ENCODE measurements at regions not wholly inside any gene's neighbourhood (a gene's known extent, or its start where the extent isn't known, plus 50 kb on each side); places are given as distances from the start of the nearest gene placed in this dataset.
A peak's percentile ranks its signal among the peaks of the same experiment; 100 is the strongest.

DNA sequence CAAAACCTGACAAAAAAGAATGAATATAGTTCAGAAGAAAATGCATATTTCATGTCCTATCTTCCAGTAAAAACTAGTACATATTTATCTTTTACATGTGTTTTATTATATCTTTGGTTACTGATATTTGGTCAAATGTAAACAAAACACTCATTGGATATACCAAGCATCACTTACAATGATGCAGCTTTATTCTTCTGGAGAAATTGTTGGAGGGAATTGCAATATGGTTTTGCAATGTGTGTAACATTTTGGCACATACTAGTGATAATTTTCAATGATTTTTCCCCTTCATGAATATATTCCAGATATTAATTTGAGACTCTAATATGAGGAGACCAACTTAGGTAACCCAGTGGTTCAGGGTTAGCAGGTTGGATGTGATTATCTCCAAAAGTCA lies 146.1 kb downstream of the ZC3H11B start:
- no peaks in the 10 kb centered on the region for H3K36me3 Mint-ChIP-seq
- no peaks in the 10 kb centered on the region for H3K9me3 Mint-ChIP-seq
- H3K27ac Mint-ChIP-seq, result no peak overlapping the region
- DNase-seq (ENCODE audit: low spot score in 2 of 2), result no peak
- H3K4me1 Mint-ChIP-seq, result no peaks in the 10 kb centered on the region
- ATAC-seq, result no peak
- no peak overlapping the region for H3K4me3 Mint-ChIP-seq

DNA sequence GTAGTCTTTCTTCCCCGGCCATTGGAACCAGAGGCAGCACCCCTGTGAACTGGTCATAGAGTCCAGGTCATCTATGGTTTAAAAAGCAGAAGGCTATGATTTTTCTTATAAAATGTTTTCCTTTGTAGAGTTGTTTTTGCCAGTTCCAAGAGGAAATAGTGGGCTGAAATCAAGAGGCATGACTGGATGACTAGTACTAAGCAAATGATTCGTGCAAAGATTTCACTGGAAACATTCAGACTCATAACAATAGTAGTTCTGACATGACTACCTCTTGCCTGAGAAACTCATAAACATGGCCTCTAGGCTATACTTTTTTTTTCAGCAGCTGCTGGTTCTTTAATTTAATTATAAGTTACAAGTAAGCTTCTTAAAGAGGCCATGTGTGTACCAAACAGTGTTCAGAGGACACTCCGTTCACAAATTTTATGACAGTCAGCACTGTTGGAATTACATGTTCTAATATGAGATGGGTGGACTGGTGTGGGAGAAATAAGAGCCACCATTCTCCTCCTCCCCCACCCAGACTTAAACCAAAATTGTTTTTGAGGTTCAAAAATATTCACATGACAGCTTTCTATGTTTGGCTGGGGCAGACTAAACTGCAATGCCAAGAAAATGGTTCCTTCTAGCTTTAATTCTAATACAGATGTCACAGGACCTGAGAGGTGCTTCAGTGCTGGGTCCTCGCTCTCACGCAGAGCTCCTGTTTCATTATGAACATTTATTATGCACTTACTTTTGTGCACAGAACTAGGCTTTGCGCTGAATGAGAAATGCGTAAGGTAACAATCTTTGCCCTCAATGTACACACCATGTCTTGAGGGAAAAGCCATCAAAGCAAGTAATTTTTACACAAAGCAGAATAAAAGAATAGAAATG lies 147.5 kb downstream of the ZC3H11B start:
- Mint-ChIP-seq H3K4me3 (no peak overlapping the region), H3K36me3 (no peaks in the 10 kb centered on the region)
- no peak for DNase-seq (ENCODE audit: low spot score in 2 of 2)

DNA sequence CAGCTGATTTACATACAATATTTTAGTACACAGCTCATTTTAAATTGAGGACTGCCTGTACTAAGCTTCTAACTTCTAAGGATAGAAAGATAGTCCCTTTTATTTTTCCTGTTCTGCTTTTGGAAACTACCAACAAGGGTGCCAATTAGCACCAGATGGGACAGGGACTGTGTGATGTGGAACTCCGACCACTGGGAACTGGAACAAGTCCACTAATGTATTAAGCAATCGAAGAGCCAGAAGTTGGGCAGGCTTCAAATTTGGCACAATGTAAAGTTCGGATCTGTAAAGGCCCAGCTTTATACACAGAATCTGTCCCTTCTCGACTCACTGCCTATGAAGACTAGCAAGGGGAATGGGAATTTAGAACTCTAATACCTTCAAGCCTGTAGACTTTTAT lies 149.3 kb downstream of the ZC3H11B start:
- DNase-seq (ENCODE audit: low spot score in 2 of 2) (no peak), ATAC-seq (no peak)
- H3K27ac Mint-ChIP-seq, result no peak overlapping the region
- H3K36me3 Mint-ChIP-seq, result no peaks in the 10 kb centered on the region
- H3K4me3 Mint-ChIP-seq, result no peak overlapping the region
- H3K9me3 Mint-ChIP-seq, result no peaks in the 10 kb centered on the region
- no peaks in the 10 kb centered on the region for H3K4me1 Mint-ChIP-seq

More for the DNA sequence above, 147.5 kb downstream of the ZC3H11B start:
- H3K27ac Mint-ChIP-seq, result peak overlapping the region; percentile 66
- H3K4me1 Mint-ChIP-seq, result no peaks in the 10 kb centered on the region
- ATAC-seq, result peak; percentile 81
- H3K9me3 Mint-ChIP-seq, result no peaks in the 10 kb centered on the region

DNA sequence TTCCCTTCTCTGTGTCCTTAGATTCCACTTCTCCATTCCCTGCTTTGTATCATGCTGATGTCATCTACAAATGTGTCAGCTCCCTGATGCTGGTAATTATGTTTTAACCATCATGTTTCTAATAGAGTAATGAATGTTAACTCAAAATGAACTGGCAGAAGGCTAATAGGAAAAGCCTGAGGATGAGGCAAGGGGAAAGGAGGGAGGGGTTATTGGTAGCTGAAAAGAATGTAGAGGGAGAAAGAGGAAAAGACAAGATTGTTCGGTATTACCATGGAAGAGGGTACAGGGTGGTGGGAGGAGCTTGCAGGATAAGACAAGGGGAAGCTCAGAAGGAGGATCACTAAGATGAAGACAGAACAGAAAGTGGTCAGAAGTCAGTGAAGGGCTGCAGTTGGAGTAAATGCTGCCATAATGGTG lies 150.9 kb downstream of the ZC3H11B start:
- H3K4me3 Mint-ChIP-seq, result no peak overlapping the region
- no peak for DNase-seq (ENCODE audit: low spot score in 2 of 2)
- H3K4me1 Mint-ChIP-seq, result no peaks in the 10 kb centered on the region
- ATAC-seq, result no peak
- H3K27ac Mint-ChIP-seq, result no peak overlapping the region
- no peaks in the 10 kb centered on the region for H3K9me3 Mint-ChIP-seq
- no peaks in the 10 kb centered on the region for H3K36me3 Mint-ChIP-seq

DNA sequence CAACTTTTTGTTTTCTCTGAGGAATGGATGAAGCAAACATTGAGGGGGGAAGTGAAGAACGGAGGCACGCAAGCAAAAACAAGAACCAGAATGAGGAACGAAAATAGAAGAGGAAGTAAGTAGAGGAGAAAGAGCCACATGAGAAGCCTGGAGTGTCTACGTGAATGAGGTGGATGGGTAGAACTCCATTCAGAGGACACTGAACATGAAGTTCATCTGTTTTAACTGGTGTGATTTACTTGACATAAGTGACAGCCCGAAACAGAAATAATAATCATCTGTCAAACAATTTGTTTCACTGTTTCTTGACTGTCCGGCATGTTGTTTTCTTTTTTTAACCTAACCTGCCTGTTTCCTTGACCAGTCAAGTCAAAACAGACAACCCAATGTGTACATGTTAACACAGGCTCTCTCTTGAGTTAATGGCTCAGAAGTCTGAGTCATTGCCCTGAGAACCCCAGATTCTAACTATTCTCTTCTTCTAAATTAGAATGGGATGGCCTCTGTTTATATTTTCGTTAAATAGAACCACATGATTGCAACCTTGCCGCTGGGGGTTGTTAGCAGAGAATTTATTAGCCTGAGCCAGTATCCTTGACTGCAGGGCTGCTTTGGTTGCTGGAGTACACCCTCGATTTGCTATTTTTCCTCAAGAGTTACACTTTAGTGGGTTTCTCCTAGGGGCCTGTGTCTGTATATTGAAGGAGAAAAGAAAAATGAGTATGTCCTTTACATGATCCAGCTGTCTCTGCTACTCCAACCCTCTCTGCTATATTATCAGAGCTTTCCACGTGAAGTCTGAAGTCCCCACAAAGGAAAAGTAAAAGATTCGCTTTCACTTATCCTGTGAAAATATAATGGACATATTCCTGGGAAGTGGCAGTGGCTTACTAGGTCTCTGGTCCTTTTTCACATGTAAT lies 151.7 kb downstream of the ZC3H11B start:
- no peaks in the 10 kb centered on the region for H3K36me3 Mint-ChIP-seq
- no peak for ATAC-seq
- no peak for DNase-seq (ENCODE audit: low spot score in 2 of 2)
- no peak overlapping the region for H3K27ac Mint-ChIP-seq
- H3K9me3 Mint-ChIP-seq, result no peaks in the 10 kb centered on the region
- H3K4me3 Mint-ChIP-seq, result no peak overlapping the region
- H3K4me1 Mint-ChIP-seq, result no peaks in the 10 kb centered on the region

DNA sequence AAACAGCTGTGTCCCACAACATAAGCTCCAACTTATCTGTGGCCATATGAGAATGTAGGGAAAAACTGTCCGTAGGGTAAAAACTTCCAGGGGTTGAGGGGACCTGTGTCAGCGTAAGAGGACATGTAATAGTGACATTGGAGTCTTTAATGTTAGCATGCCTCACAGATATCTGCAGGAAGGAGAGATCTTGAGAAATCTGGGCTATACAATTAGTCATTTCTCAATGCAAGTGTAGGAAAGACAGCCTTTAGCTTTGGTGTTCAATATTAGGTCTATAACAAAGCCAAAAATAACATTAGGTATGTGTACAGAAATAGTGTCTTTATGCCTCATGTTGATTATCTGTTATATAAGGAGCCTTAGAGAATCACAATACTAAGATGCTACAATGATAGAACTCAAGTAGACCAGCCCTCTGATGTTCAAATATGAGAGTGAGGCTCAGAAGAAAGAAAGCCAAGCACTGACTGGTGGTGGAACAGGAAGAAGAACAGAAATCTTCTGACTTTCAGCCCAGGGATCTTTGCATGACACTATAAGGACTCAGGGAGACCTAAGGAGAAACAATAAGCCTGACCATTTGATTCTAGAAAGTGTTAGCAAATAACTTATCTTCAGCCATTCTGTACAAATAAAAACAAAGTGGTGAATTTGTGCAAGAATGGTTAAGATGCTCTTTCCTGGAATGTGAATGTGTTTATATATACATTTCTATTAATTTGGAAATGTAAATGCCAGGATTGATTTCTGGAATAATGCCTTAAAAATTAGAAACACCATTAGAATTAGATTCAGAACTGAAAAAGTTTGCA lies 152.6 kb downstream of the ZC3H11B start:
- Mint-ChIP-seq H3K4me3 (no peak overlapping the region), H3K4me1 (no peaks in the 10 kb centered on the region), H3K36me3 (no peaks in the 10 kb centered on the region), H3K27ac (no peak overlapping the region), H3K9me3 (no peaks in the 10 kb centered on the region)
- DNase-seq (ENCODE audit: low spot score in 2 of 2) (no peak), ATAC-seq (no peak)

DNA sequence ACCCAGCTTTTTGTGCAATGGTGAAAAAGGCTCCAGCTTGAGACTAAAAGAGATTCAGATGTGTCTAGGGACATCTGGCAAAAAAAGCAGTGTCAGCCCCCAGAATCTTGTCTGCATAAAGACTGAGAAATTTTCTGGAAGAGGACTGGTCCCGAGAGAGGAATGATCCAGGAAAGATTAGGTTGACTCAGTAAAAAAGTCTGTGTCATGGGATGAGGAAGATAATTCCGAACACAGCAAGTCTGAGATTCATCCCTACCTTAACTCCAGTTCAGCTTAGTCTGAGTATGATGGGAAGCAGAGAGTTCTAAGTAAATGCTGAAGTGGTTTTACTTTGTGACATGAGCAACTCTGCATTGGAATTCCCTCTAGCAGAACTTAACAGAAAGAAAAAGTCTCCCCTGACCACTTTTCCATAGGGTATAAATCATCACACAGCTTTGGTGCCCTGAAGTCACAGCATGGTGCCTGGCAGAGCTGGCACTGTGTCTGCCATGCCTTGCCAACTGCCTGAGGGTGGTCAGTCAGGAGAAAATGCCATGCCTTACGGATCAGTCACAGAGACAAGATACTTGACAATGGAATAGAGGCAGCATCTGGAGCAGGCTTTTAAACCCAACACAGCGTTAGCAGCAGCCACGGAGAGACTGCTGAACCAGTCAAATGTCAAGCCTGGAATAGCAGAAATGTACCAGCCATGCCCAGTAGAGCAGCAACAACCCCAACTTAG lies 153.4 kb downstream of the ZC3H11B start:
- Mint-ChIP-seq H3K4me1 (no peaks in the 10 kb centered on the region), H3K9me3 (no peaks in the 10 kb centered on the region), H3K4me3 (no peak overlapping the region), H3K27ac (no peak overlapping the region), H3K36me3 (no peaks in the 10 kb centered on the region)
- ATAC-seq (no peak), DNase-seq (ENCODE audit: low spot score in 2 of 2) (no peak)

DNA sequence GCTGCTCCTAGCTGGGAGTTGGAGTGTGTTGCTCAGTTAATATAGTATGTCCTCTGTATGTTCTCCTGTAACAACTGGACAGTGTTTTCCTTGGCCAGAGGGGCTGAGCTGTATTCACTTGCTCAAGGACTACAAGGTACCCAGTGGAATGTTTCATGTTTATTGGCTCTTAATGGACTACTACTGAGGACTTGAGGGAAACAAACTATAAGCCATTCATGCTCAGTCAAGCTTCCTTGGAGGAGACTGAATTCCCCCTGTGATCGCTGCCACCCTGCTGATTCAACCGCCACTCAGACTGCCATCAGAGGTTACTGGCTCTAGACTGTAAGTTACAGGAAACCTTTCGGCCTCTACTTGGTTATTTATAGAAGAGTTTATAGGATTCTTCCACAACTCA lies 166.6 kb downstream of the ZC3H11B start:
- DNase-seq (ENCODE audit: low spot score in 2 of 2) (no peak), ATAC-seq (no peak)
- no peaks in the 10 kb centered on the region for H3K4me1 Mint-ChIP-seq
- H3K4me3 Mint-ChIP-seq, result no peak overlapping the region
- no peaks in the 10 kb centered on the region for H3K36me3 Mint-ChIP-seq
- H3K27ac Mint-ChIP-seq, result no peak overlapping the region
- H3K9me3 Mint-ChIP-seq, result peaks cover 2% of the 10 kb centered on the region

DNA sequence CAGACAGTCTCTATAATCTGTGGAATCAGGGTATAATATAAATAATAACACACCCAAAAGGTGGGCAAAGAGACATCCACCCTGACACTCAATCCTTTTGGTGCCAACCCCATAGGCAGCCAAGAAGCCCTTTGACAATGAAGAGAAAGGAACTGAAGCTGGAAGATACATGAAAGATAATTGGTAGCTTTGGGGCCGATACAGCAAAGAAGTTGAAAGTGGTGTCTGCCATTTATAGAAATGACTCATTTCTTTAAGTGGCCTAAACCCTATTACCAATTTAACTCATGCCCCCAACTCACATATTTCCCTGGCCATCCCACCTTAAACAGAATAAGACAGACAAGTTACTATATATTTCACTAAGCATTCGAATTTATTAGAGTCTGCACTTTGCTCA lies 167.0 kb downstream of the ZC3H11B start:
- Mint-ChIP-seq H3K36me3 (no peaks in the 10 kb centered on the region), H3K9me3 (peaks cover 2% of the 10 kb centered on the region), H3K4me3 (no peak overlapping the region), H3K4me1 (no peaks in the 10 kb centered on the region), H3K27ac (no peak overlapping the region)
- no peak for ATAC-seq
- DNase-seq (ENCODE audit: low spot score in 2 of 2), result no peak

DNA sequence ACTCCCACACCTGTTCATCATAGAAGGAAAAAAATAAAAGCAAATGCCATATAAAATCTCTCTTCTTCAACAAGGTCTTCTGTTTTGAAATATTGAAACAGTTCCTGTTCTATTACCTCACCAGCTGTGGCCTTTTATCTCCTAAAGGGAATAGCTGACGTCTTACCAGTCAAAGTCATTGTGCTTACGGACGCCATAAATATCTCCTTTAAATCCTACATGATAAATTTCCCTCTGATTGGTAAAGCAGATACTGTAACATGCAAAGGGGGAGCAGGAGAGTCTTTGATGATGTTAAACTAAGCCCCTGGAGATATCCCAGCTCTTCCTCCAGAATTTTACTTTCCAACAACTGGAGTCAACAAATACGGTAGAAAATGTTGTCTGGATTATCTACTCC lies 168.4 kb downstream of the ZC3H11B start:
- Mint-ChIP-seq H3K9me3 (peaks cover 2% of the 10 kb centered on the region), H3K4me3 (no peak overlapping the region), H3K27ac (no peak overlapping the region), H3K4me1 (no peaks in the 10 kb centered on the region), H3K36me3 (no peaks in the 10 kb centered on the region)
- DNase-seq (ENCODE audit: low spot score in 2 of 2), result no peak
- ATAC-seq, result no peak

DNA sequence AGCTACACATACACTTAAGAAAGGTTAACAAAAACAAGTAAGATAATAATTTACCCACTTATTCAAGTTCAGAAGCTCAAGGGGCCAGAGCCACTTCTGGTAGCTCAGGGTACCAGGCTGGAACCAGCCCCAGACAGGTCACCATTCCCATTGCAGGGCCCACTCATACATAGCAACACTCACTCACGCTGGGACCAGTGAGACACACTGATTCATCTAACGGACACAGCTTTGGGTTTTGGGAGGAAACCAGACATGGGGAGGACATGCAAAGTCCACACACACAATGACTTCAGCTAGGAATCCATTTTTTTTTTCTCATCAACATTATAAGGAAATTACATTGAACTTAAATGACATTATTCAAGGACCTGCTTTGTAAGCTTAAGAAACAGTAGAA lies 169.1 kb downstream of the ZC3H11B start:
- Mint-ChIP-seq H3K36me3 (no peaks in the 10 kb centered on the region), H3K9me3 (peaks cover 4% of the 10 kb centered on the region), H3K27ac (no peak overlapping the region), H3K4me3 (no peak overlapping the region), H3K4me1 (no peaks in the 10 kb centered on the region)
- ATAC-seq, result no peak
- DNase-seq (ENCODE audit: low spot score in 2 of 2), result no peak

DNA sequence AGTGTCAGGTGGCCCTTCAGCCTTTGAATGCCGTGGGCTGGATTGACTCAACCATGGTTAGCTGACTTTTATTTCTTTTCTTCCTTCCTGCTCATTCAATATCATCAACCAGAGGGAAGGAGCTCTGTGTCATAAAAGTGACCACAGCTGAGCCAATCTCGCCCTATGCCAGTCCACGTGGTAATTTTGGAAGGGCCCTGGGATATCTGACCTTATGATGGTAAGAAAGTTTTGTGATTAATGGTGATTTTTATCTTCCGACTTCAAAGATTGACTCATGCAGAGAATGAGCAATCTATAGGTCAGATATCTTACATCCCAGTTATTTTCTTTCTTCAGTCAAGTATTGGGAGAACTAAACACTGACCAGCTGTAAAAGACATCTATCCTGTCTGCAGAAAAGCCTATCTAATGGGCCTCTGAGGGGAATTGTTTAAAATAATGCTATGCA lies 170.3 kb downstream of the ZC3H11B start:
- ATAC-seq (no peak), DNase-seq (ENCODE audit: low spot score in 2 of 2) (no peak)
- no peak overlapping the region for H3K4me3 Mint-ChIP-seq
- no peak overlapping the region for H3K27ac Mint-ChIP-seq
- H3K4me1 Mint-ChIP-seq, result no peaks in the 10 kb centered on the region
- H3K36me3 Mint-ChIP-seq, result no peaks in the 10 kb centered on the region
- H3K9me3 Mint-ChIP-seq, result peaks cover 4% of the 10 kb centered on the region

DNA sequence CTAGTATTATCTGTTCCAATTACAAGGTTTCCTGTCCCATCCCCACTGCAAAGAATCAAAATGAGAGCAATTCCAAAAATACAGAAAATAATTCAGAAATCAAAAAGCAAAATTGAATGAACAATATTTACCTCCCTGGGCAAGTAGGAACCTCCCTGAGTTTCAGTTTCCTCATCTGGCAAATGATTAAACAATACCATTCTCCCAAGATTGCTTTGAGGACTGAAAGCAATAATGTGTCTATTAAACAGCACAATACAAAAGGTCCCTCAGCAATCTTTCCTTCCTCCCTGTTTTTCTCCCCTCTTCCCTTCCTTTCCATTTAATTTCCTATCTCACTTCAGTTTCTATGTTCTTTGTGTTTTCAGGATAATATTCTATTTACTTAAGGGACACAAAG lies 171.0 kb downstream of the ZC3H11B start:
- no peaks in the 10 kb centered on the region for H3K36me3 Mint-ChIP-seq
- H3K4me3 Mint-ChIP-seq, result no peak overlapping the region
- DNase-seq (ENCODE audit: low spot score in 2 of 2), result no peak
- H3K4me1 Mint-ChIP-seq, result no peaks in the 10 kb centered on the region
- no peak for ATAC-seq
- H3K27ac Mint-ChIP-seq, result no peak overlapping the region
- peaks cover 3% of the 10 kb centered on the region for H3K9me3 Mint-ChIP-seq

DNA sequence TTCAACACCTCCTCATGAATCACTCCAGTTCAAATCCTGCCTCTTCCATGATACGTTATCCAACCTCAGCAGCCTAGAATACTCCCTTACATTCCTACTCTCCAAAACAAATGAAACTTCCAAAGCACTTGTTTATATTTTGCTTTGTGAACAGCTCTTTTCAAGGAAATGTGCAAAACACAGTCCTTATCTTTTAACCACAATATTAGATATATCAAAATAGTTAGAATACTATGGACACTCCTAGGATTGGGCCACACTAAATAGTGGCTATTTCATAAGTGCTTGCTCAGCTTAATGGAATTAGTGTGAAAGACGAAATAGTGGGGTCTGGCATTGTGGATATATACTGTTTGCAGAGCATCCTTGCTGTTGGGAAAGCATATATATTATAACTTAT lies 173.5 kb downstream of the ZC3H11B start:
- no peak overlapping the region for H3K4me3 Mint-ChIP-seq
- H3K27ac Mint-ChIP-seq, result no peak overlapping the region
- no peaks in the 10 kb centered on the region for H3K4me1 Mint-ChIP-seq
- DNase-seq (ENCODE audit: low spot score in 2 of 2), result no peak
- H3K9me3 Mint-ChIP-seq, result peaks cover 2% of the 10 kb centered on the region
- ATAC-seq, result no peak
- no peaks in the 10 kb centered on the region for H3K36me3 Mint-ChIP-seq
